Uterus (tissue), 3 donors: ENCODE measurements at regions not wholly inside any gene's neighbourhood (a gene's known extent, or its start where the extent isn't known, plus 50 kb on each side); places are given as distances from the start of the nearest gene placed in this dataset.
A peak's percentile ranks its signal among the peaks of the same experiment; 100 is the strongest.

Experiments used
- DNase-seq, 2 donors: peaks; one replicate each; pipeline ENCODE4 v3.0.0-alpha.2; 2019 to 2020
- H3K27ac ChIP-seq, 2 donors: fragments of 200-600 bp; sonication (generic); 1 replicate in 1 of 2; 2 replicates in 1 of 2; pipeline ENCODE4 v1.5.1; 2016 to 2018
- H3K27me3 ChIP-seq, 2 donors: fragments of 200-600 bp; sonication (generic); one replicate each; pipeline ENCODE4 v1.5.1; 2018 to 2019; ENCODE audit warnings: control low read depth in 1 of 2
- H3K36me3 ChIP-seq, 2 donors: fragments of 200-600 bp; sonication (generic); one replicate each; pipeline ENCODE4 v1.5.1; 2019; ENCODE audit warnings: control low read depth in 1 of 2
- H3K4me1 ChIP-seq, 2 donors: fragments of 200-600 bp; sonication (generic); one replicate each; pipeline ENCODE4 v1.5.1; 2018 to 2019; ENCODE audit warnings: control low read depth in 1 of 2
- H3K4me3 ChIP-seq, 2 donors: fragments of 200-600 bp; sonication (generic); 1 replicate in 1 of 2; 2 replicates in 1 of 2; pipeline ENCODE4 v1.5.1; 2018 to 2019; ENCODE audit warnings: mild to moderate bottlenecking in 1 of 2
- H3K9me3 ChIP-seq, 2 donors: fragments of 200-600 bp; sonication (generic); one replicate each; pipeline ENCODE4 v1.5.1; 2019; ENCODE audit warnings: control low read depth in 1 of 2
- POLR2A ChIP-seq, 2 donors: fragments of 450-650 bp; IDR thresholded peaks; one replicate each; pipeline ENCODE4 v1.6.1; 2016; ENCODE audit warnings: antibody characterized with exemption in 2 of 2, mild to moderate bottlenecking in 1 of 2, moderate library complexity in 1 of 2
- intact Hi-C: fragments of 100-400 bp; cut with DNase I; formaldehyde crosslinking; loops from one replicate; pipeline ENCODE4 v1.15.1; 2023; ENCODE audit warnings: low total_unique reads
- TF ChIP-seq, protein P1 (sequence below), 4 experiments: fragments of 200-600 bp in 2 of 4; fragments of 450-650 bp in 2 of 4; sonication (generic) in 2 of 4; IDR thresholded peaks; one replicate each; pipeline ENCODE4 v1.5.1; 2016 to 2019; ENCODE audit warnings: antibody characterized with exemption in 4 of 4, mild to moderate bottlenecking in 2 of 4, moderate library complexity in 1 of 4
- donor health status: DM: yes; HTN: yes; CAD: no.

DNA sequence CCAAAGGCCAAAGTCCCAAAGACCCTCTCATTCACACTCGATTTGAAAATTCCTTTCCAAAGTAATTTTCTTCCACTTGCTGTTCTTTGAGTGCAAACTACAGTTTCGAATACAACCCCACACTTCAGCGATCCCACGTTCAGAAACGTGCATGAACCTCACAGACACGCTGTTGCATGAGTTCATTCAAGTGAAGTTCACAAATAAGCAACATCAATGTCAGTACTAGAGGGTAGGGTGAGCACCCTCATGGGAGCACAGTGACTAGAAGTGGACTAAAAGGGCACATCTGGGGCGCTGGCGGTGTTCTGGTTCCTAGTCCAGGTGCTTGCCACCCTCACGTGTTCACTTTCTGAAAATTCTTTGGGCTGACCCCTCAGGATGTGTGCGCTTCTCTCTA lies 59.0 kb downstream of the FAM50B start:
- Histone ChIP-seq H3K9me3 (no peaks in the 10 kb centered on the region), H3K27me3 (no peaks in the 10 kb centered on the region), H3K4me3 (no peak overlapping the region), H3K27ac (no peak overlapping the region), H3K4me1 (peaks cover 8 to 19% of the 10 kb centered on the region in 2 donors), H3K36me3 (no peaks in the 10 kb centered on the region)
- intact Hi-C loops: no loop called here
- DNase-seq: no peak
- TF ChIP-seq, protein P1, sequence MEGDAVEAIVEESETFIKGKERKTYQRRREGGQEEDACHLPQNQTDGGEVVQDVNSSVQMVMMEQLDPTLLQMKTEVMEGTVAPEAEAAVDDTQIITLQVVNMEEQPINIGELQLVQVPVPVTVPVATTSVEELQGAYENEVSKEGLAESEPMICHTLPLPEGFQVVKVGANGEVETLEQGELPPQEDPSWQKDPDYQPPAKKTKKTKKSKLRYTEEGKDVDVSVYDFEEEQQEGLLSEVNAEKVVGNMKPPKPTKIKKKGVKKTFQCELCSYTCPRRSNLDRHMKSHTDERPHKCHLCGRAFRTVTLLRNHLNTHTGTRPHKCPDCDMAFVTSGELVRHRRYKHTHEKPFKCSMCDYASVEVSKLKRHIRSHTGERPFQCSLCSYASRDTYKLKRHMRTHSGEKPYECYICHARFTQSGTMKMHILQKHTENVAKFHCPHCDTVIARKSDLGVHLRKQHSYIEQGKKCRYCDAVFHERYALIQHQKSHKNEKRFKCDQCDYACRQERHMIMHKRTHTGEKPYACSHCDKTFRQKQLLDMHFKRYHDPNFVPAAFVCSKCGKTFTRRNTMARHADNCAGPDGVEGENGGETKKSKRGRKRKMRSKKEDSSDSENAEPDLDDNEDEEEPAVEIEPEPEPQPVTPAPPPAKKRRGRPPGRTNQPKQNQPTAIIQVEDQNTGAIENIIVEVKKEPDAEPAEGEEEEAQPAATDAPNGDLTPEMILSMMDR (IDR thresholded peaks at IDR 0.05): no peak
- TF ChIP-seq POLR2A (IDR thresholded peaks at IDR 0.05): no peak

DNA sequence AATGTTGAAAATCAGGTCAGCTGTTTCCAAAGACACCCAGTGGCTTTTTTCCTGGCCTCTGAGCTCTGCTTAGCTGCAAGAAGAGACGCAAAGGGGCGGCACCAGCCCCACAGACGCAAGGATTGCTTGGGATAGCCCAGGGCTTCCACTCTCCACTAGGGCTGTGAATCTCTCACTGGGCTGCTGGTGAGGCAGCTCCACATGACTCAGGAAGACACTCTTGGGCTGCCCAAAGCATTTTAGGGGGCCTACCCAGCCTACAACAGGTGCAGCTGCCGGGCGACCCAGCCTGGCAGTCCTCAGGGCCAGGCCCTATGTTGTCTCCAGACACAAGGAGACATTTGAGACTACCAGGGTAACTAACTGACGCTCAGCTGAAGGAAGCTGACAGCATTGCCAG lies 59.8 kb downstream of the FAM50B start:
- Histone ChIP-seq H3K27ac (no peak overlapping the region), H3K4me3 (no peak overlapping the region), H3K4me1 (peaks cover 8 to 19% of the 10 kb centered on the region in 2 donors), H3K9me3 (no peaks in the 10 kb centered on the region), H3K36me3 (no peaks in the 10 kb centered on the region), H3K27me3 (no peaks in the 10 kb centered on the region)
- no peak for TF ChIP-seq POLR2A (IDR thresholded peaks at IDR 0.05)
- TF ChIP-seq, protein P1 (IDR thresholded peaks at IDR 0.05): no peak
- no peak for DNase-seq
- intact Hi-C loops: no loop called here

DNA sequence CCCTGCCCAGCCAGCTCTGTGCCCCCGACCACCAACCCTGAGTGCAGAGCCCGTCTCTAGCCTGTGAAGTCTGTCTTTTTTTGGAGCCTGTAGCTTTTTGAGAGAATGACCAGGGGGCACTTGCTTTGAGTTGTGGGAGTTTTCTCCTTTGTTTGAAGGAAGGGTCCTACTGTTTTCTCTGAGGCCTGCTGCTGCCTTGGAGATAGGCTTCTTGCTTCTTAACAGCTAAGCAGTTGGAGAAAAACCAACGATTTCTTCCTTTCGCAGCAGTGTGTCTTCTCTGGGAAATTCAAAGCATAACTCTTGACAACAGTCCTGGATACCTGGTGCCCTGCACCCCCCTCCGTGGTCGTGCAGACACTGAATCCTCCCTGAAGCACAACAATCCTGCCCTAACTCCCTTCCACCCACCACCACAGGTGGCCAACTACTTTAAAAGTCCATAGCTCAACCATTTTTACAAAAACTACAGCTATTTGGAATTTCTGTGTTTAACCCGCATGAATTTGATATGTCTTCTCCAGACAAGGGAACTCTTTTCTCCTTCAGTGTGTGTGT lies 61.0 kb downstream of the FAM50B start:
- Histone ChIP-seq H3K4me1 (peaks cover 8 to 19% of the 10 kb centered on the region in 2 donors), H3K9me3 (no peaks in the 10 kb centered on the region), H3K36me3 (no peaks in the 10 kb centered on the region), H3K27me3 (no peaks in the 10 kb centered on the region), H3K4me3 (no peak overlapping the region), H3K27ac (no peak overlapping the region)
- DNase-seq: peak in 1 of 2 donors; percentile 4
- TF ChIP-seq POLR2A (IDR thresholded peaks at IDR 0.05): no peak
- TF ChIP-seq, protein P1 (IDR thresholded peaks at IDR 0.05): no peak
- intact Hi-C loops: no loop called here

DNA sequence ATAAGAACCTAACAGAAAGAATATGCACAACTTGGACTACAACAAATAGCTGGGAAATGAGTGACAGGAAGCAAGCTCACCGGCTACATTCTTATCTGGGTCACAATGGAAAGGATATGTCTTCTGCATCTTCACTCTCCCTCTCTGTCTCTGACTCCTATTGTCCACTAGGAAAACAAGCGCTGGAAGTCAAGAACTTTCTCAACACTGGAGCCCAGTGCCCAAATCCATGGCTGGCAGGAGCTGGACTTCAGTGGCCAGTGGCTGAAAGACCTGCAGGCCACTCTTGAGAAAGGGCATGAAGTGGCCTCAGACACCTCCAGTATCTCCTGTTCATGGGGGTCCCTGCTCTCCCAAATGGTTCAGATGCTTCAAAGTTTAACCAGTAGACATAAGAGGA lies 62.0 kb downstream of the FAM50B start:
- Histone ChIP-seq H3K36me3 (no peaks in the 10 kb centered on the region), H3K4me3 (no peak overlapping the region), H3K27ac (peak overlapping the region; percentile 82 to 87), H3K4me1 (peaks cover 8 to 19% of the 10 kb centered on the region in 2 donors), H3K27me3 (no peaks in the 10 kb centered on the region), H3K9me3 (no peaks in the 10 kb centered on the region)
- intact Hi-C loops: no loop called here
- no peak for TF ChIP-seq POLR2A (IDR thresholded peaks at IDR 0.05)
- TF ChIP-seq, protein P1 (IDR thresholded peaks at IDR 0.05): no peak
- peak; percentile 8 to 11 for DNase-seq

DNA sequence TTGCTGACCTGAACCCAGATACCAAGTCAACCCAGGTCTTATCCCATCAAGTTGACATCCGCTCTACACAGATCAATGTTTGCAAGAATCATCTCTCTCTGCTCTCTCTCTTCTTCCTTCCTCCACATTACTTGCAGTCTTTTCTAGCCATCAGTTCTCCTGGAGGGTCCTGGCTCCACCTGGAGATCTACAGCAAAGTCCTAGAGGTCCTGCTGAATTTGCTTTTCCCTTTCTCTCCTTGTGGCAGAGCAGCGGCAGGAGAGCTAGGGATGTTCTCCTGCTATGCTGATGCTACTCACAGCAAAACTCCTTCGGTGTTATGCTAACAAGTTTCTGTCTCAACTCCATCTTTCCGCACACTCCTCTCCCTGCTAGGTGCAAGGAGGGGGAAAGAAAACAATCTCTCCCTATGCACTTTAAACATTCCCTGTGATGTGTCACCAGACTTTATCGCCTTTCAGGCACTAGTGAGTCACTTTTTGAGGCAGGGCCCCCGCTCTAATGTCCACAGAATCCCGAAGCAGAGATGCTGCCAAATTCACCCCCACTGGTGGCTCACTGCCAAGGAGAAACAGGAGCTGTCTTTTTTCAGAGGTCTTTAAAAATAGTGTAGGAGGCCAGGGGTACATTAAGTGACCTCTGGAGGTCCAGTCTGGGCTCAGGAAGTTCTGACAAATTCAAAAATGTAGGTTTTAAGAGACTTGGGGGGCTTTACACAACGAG lies 62.6 kb downstream of the FAM50B start:
- H3K9me3 ChIP-seq: no peaks in the 10 kb centered on the region
- DNase-seq: peak; percentile 82 to 84
- peak overlapping the region; percentile 82 to 87 for H3K27ac ChIP-seq
- intact Hi-C loops: no loop called here
- H3K4me1 ChIP-seq: peaks cover 8 to 19% of the 10 kb centered on the region in 2 donors
- no peaks in the 10 kb centered on the region for H3K27me3 ChIP-seq
- H3K4me3 ChIP-seq: no peak overlapping the region
- no peaks in the 10 kb centered on the region for H3K36me3 ChIP-seq
- TF ChIP-seq POLR2A (IDR thresholded peaks at IDR 0.05): no peak
- TF ChIP-seq, protein P1 (IDR thresholded peaks at IDR 0.05): no peak
